AG04449 (cell line): ENCODE measurements at regions not wholly inside any gene's neighbourhood (a gene's known extent, or its start where the extent isn't known, plus 50 kb on each side); places are given as distances from the start of the nearest gene placed in this dataset.

Source experiments
- CTCF ChIA-PET: fragments of 350-600 bp; formaldehyde crosslinking; extraction: SDS; loops from one replicate; lab custom pipeline; 2021; ENCODE audit warnings: antibody characterized with exemption; lab: Yijun Ruan, JAX
- POLR2A ChIA-PET: fragments of 400-600, 350-600 bp; formaldehyde crosslinking; extraction: SDS; loops from one replicate; lab custom pipeline; 2020; ENCODE audit warnings: antibody characterized with exemption, inconsistent platforms; lab: Yijun Ruan, JAX
- DNase-seq: peaks from one replicate; pipeline ENCODE4 v3.0.0-alpha.2; 2010; ENCODE audit warnings: low read depth, low spot score
- H3K4me3 ChIP-seq: 2 replicates; pipeline ENCODE4 v1.5.1; 2011; ENCODE audit warnings: low read depth, mild to moderate bottlenecking, control low read depth, low read length
- CTCF ChIP-seq: IDR thresholded peaks from one replicate; pipeline ENCODE4 v1.5.1; 2011; ENCODE audit warnings: mild to moderate bottlenecking, moderate library complexity, low read length, control low read depth, inconsistent platforms; ENCODE audit not compliant: insufficient read depth; ENCODE audit errors: missing control alignments

- DNase-seq, result no peak
- TF ChIP-seq CTCF, result no peak
- CTCF ChIA-PET, result no interaction called here
- POLR2A ChIA-PET, result no interaction called here
- no peak overlapping the region for H3K4me3 ChIP-seq
These were observed 362.8 kb upstream of the FOXK1 start for GRCh38 chr7:4319280-4319679.

GRCh38 chr7:4325732-4326131, 356.4 kb upstream of the FOXK1 start:
- H3K4me3 ChIP-seq, result no peak overlapping the region
- POLR2A ChIA-PET, result no interaction called here
- CTCF ChIA-PET, result no interaction called here
- no peak for TF ChIP-seq CTCF
- DNase-seq, result no peak

GRCh38 chr7:4331711-4332110, 350.4 kb upstream of the FOXK1 start:
- CTCF ChIA-PET, result no interaction called here
- no peak overlapping the region for H3K4me3 ChIP-seq
- POLR2A ChIA-PET, result no interaction called here
- no peak for TF ChIP-seq CTCF
- no peak for DNase-seq

- no peak for DNase-seq
- CTCF ChIA-PET, result no interaction called here
- no peak for TF ChIP-seq CTCF
- POLR2A ChIA-PET, result no interaction called here
- H3K4me3 ChIP-seq, result no peak overlapping the region
These were observed 343.5 kb upstream of the FOXK1 start for GRCh38 chr7:4338556-4338955.

GRCh38 chr7:4343272-4344247, 338.5 kb upstream of the FOXK1 start:
- DNase-seq, result no peak
- POLR2A ChIA-PET, result no interaction called here
- CTCF ChIA-PET, result no interaction called here
- no peak overlapping the region for H3K4me3 ChIP-seq
- no peak for TF ChIP-seq CTCF

- TF ChIP-seq CTCF, result no peak
- no peak for DNase-seq
- no peak overlapping the region for H3K4me3 ChIP-seq
- POLR2A ChIA-PET, result no interaction called here
- CTCF ChIA-PET, result no interaction called here
These were observed 337.1 kb upstream of the FOXK1 start for GRCh38 chr7:4345004-4345403.
